ENCODE measurements at regions not wholly inside any gene's neighbourhood (a gene's known extent, or its start where the extent isn't known, plus 50 kb on each side); places are given as distances from the start of the nearest gene placed in this dataset.

DNA sequence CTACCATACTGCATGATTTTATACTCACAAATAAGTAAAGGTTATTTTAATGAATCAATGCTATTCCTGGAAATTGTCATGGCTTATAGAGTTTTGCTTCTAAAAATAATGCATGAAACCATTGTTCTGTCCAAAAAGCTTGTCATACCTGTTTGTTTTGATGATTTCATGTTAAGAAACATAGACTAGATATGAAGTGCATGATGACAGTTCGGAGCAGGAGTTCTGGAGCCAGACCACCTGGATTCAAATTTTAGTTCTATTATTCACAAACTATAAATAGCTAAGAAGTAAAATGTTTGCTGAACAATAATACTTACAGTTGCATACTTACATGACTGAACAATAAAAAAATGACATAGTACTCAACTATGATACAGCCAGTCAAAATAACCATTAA is 107.0 kb upstream of the AKR1E2 start:
- TF ChIP-seq, protein P1, sequence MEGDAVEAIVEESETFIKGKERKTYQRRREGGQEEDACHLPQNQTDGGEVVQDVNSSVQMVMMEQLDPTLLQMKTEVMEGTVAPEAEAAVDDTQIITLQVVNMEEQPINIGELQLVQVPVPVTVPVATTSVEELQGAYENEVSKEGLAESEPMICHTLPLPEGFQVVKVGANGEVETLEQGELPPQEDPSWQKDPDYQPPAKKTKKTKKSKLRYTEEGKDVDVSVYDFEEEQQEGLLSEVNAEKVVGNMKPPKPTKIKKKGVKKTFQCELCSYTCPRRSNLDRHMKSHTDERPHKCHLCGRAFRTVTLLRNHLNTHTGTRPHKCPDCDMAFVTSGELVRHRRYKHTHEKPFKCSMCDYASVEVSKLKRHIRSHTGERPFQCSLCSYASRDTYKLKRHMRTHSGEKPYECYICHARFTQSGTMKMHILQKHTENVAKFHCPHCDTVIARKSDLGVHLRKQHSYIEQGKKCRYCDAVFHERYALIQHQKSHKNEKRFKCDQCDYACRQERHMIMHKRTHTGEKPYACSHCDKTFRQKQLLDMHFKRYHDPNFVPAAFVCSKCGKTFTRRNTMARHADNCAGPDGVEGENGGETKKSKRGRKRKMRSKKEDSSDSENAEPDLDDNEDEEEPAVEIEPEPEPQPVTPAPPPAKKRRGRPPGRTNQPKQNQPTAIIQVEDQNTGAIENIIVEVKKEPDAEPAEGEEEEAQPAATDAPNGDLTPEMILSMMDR (IDR thresholded peaks at IDR 0.05), result no peak
- TF ChIP-seq, protein P2, sequence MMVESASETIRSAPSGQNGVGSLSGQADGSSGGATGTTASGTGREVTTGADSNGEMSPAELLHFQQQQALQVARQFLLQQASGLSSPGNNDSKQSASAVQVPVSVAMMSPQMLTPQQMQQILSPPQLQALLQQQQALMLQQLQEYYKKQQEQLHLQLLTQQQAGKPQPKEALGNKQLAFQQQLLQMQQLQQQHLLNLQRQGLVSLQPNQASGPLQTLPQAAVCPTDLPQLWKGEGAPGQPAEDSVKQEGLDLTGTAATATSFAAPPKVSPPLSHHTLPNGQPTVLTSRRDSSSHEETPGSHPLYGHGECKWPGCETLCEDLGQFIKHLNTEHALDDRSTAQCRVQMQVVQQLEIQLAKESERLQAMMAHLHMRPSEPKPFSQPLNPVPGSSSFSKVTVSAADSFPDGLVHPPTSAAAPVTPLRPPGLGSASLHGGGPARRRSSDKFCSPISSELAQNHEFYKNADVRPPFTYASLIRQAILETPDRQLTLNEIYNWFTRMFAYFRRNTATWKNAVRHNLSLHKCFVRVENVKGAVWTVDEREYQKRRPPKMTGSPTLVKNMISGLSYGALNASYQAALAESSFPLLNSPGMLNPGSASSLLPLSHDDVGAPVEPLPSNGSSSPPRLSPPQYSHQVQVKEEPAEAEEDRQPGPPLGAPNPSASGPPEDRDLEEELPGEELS (CRISPR knock-in tag; IDR thresholded peaks at IDR 0.05), result no peak
- TF ChIP-seq, protein P3, sequence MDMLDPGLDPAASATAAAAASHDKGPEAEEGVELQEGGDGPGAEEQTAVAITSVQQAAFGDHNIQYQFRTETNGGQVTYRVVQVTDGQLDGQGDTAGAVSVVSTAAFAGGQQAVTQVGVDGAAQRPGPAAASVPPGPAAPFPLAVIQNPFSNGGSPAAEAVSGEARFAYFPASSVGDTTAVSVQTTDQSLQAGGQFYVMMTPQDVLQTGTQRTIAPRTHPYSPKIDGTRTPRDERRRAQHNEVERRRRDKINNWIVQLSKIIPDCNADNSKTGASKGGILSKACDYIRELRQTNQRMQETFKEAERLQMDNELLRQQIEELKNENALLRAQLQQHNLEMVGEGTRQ (CRISPR knock-in tag; IDR thresholded peaks at IDR 0.05), result no peak
- TF ChIP-seq NR3C1 (CRISPR knock-in tag; conservative IDR thresholded peaks at IDR 0.05; ENCODE audit: low read depth) (no peak), ATF1 (CRISPR knock-in tag; IDR thresholded peaks at IDR 0.05) (no peak), ZNF416 (CRISPR knock-in tag; IDR thresholded peaks at IDR 0.05) (no peak), NFATC4 (CRISPR knock-in tag; IDR thresholded peaks at IDR 0.05) (no peak), CBFB (CRISPR knock-in tag; IDR thresholded peaks at IDR 0.05; ENCODE audit: low read depth) (no peak), ZNF121 (CRISPR knock-in tag; IDR thresholded peaks at IDR 0.05) (no peak)
- TF ChIP-seq, protein P4, sequence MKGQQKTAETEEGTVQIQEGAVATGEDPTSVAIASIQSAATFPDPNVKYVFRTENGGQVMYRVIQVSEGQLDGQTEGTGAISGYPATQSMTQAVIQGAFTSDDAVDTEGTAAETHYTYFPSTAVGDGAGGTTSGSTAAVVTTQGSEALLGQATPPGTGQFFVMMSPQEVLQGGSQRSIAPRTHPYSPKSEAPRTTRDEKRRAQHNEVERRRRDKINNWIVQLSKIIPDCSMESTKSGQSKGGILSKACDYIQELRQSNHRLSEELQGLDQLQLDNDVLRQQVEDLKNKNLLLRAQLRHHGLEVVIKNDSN (CRISPR knock-in tag; IDR thresholded peaks at IDR 0.05), result no peak
